Activated CD4-positive, alpha-beta T cell treated with anti-CD3 and anti-CD28 coated beads for 36 hours (primary cell): ENCODE measurements at regions not wholly inside any gene's neighbourhood (a gene's known extent, or its start where the extent isn't known, plus 50 kb on each side); places are given as distances from the start of the nearest gene placed in this dataset.

Experiments used
- ATAC-seq: fragments of 200-7000 bp; cut with Tn5 transposase; one replicate; pipeline ENCODE4 v1.10.0; 2021; ENCODE audit warnings: mild to moderate bottlenecking, moderate library complexity
- CTCF ChIA-PET: fragments of 350-600 bp; sonication (Branson Sonifier 250); formaldehyde crosslinking; loops from one replicate; lab custom pipeline; 2021; ENCODE audit warnings: antibody characterized with exemption; lab: Charles Lee
- POLR2A ChIA-PET: fragments of 350-600 bp; sonication (Branson Sonifier 250); formaldehyde crosslinking; loops from one replicate; lab custom pipeline; 2021; ENCODE audit warnings: antibody characterized with exemption, inconsistent platforms; lab: Charles Lee
- DNase-seq: peaks from one replicate; pipeline ENCODE4 v3.0.0-alpha.2; 2020
- H3K27ac Mint-ChIP-seq: one replicate; pipeline ENCODE4 v1.8.0; 2021; ENCODE audit warnings: mixed read lengths
- H3K27me3 Mint-ChIP-seq: one replicate; pipeline ENCODE4 v1.8.0; 2021; ENCODE audit warnings: mixed read lengths
- H3K36me3 Mint-ChIP-seq: one replicate; pipeline ENCODE4 v1.8.0; 2021; ENCODE audit warnings: low read depth, mixed read lengths
- H3K4me1 Mint-ChIP-seq: one replicate; pipeline ENCODE4 v1.8.0; 2021; ENCODE audit warnings: mixed read lengths
- H3K4me3 Mint-ChIP-seq: one replicate; pipeline ENCODE4 v1.8.0; 2021; ENCODE audit warnings: mild to moderate bottlenecking, moderate library complexity, mixed read lengths
- H3K9me3 Mint-ChIP-seq: one replicate; pipeline ENCODE4 v1.8.0; 2021; ENCODE audit warnings: low read depth, mixed read lengths
- intact Hi-C, 2 experiments: fragments of 100-400 bp; cut with DNase I in 1 of 2; cut with micrococcal nuclease in 1 of 2; formaldehyde crosslinking; loops; one replicate each; pipeline versions ENCODE4 v1.14.2 to v1.15.1; 2022 to 2024; cut with DNase I, micrococcal nuclease

- intact Hi-C loops, result no loop called here
- Mint-ChIP-seq H3K4me3 (no peak overlapping the region), H3K36me3 (no peaks in the 10 kb centered on the region), H3K27ac (no peak overlapping the region), H3K9me3 (no peaks in the 10 kb centered on the region), H3K4me1 (no peaks in the 10 kb centered on the region), H3K27me3 (no peaks in the 10 kb centered on the region)
- ATAC-seq (no peak), DNase-seq (no peak)
- ChIA-PET CTCF (no interaction called here), POLR2A (no interaction called here)
Measured at GRCh38 chr2:129129087-129129486, 810.4 kb upstream of the HS6ST1 start.

GRCh38 chr2:129133692-129134641 lies 815.3 kb upstream of the HS6ST1 start:
- POLR2A ChIA-PET, result no interaction called here
- H3K36me3 Mint-ChIP-seq, result no peaks in the 10 kb centered on the region
- ATAC-seq, result no peak
- no peaks in the 10 kb centered on the region for H3K9me3 Mint-ChIP-seq
- no peak for DNase-seq
- intact Hi-C loops, result no loop called here
- no peak overlapping the region for H3K27ac Mint-ChIP-seq
- no peaks in the 10 kb centered on the region for H3K4me1 Mint-ChIP-seq
- H3K4me3 Mint-ChIP-seq, result no peak overlapping the region
- no peaks in the 10 kb centered on the region for H3K27me3 Mint-ChIP-seq
- CTCF ChIA-PET, result no interaction called here

GRCh38 chr2:129135017-129135416 lies 816.3 kb upstream of the HS6ST1 start:
- ATAC-seq, result no peak
- H3K4me1 Mint-ChIP-seq, result no peaks in the 10 kb centered on the region
- ChIA-PET POLR2A (no interaction called here), CTCF (no interaction called here)
- no peaks in the 10 kb centered on the region for H3K27me3 Mint-ChIP-seq
- H3K4me3 Mint-ChIP-seq, result no peak overlapping the region
- no peak overlapping the region for H3K27ac Mint-ChIP-seq
- intact Hi-C loops, result no loop called here
- DNase-seq, result no peak
- no peaks in the 10 kb centered on the region for H3K9me3 Mint-ChIP-seq
- no peaks in the 10 kb centered on the region for H3K36me3 Mint-ChIP-seq

GRCh38 chr2:129139380-129139779 lies 820.7 kb upstream of the HS6ST1 start:
- Mint-ChIP-seq H3K27me3 (no peaks in the 10 kb centered on the region), H3K9me3 (no peaks in the 10 kb centered on the region), H3K36me3 (no peaks in the 10 kb centered on the region), H3K4me3 (no peak overlapping the region), H3K4me1 (no peaks in the 10 kb centered on the region), H3K27ac (no peak overlapping the region)
- ATAC-seq (no peak), DNase-seq (no peak)
- ChIA-PET CTCF (no interaction called here), POLR2A (no interaction called here)
- intact Hi-C loops, result no loop called here

- H3K4me3 Mint-ChIP-seq, result no peak overlapping the region
Measured at GRCh38 chr2:129142465-129142864, 823.8 kb upstream of the HS6ST1 start.

GRCh38 chr2:129144082-129144791 lies 825.6 kb upstream of the HS6ST1 start:
- CTCF ChIA-PET, result no interaction called here
- POLR2A ChIA-PET, result no interaction called here
- no peaks in the 10 kb centered on the region for H3K9me3 Mint-ChIP-seq
- ATAC-seq (no peak), DNase-seq (no peak)
- intact Hi-C loops, result no loop called here
- no peak overlapping the region for H3K4me3 Mint-ChIP-seq
- H3K27ac Mint-ChIP-seq, result no peak overlapping the region
- no peaks in the 10 kb centered on the region for H3K27me3 Mint-ChIP-seq
- H3K4me1 Mint-ChIP-seq, result no peaks in the 10 kb centered on the region
- H3K36me3 Mint-ChIP-seq, result no peaks in the 10 kb centered on the region

More at GRCh38 chr2:129142465-129142864, 823.8 kb upstream of the HS6ST1 start:
- H3K27ac Mint-ChIP-seq, result no peak overlapping the region
- DNase-seq (no peak), ATAC-seq (no peak)
- ChIA-PET CTCF (no interaction called here), POLR2A (no interaction called here)
- H3K27me3 Mint-ChIP-seq, result no peaks in the 10 kb centered on the region
- H3K36me3 Mint-ChIP-seq, result no peaks in the 10 kb centered on the region
- no peaks in the 10 kb centered on the region for H3K4me1 Mint-ChIP-seq
- H3K9me3 Mint-ChIP-seq, result no peaks in the 10 kb centered on the region
- intact Hi-C loops, result no loop called here

- DNase-seq, result no peak
- no peak for ATAC-seq
- intact Hi-C loops, result no loop called here
- no peak overlapping the region for H3K27ac Mint-ChIP-seq
- H3K4me3 Mint-ChIP-seq, result no peak overlapping the region
- peaks cover 3% of the 10 kb centered on the region for H3K9me3 Mint-ChIP-seq
- H3K4me1 Mint-ChIP-seq, result no peaks in the 10 kb centered on the region
- ChIA-PET POLR2A (no interaction called here), CTCF (no interaction called here)
- no peaks in the 10 kb centered on the region for H3K36me3 Mint-ChIP-seq
- H3K27me3 Mint-ChIP-seq, result no peaks in the 10 kb centered on the region
Measured at GRCh38 chr2:129152514-129152913, 827.0 kb upstream of the RAB6C start.

- Mint-ChIP-seq H3K4me3 (no peak overlapping the region), H3K27ac (no peak overlapping the region), H3K9me3 (no peaks in the 10 kb centered on the region), H3K27me3 (no peaks in the 10 kb centered on the region), H3K4me1 (no peaks in the 10 kb centered on the region), H3K36me3 (no peaks in the 10 kb centered on the region)
- POLR2A ChIA-PET, result interaction anchor here (0.5 kb wide), 1 partner anchor 576 kb away, joined by 4 read pairs; no protein-coding TSS in a partner anchor
- intact Hi-C loops, result no loop called here
- ATAC-seq (no peak), DNase-seq (no peak)
- CTCF ChIA-PET, result no interaction called here
Measured at GRCh38 chr2:129160879-129161278, 818.6 kb upstream of the RAB6C start.

- intact Hi-C loops, result no loop called here
- H3K36me3 Mint-ChIP-seq, result no peaks in the 10 kb centered on the region
- ChIA-PET CTCF (interaction anchor here (0.6 kb wide), 1 partner anchor 627 kb away, joined by 3 read pairs; no protein-coding TSS in a partner anchor), POLR2A (no interaction called here)
- no peaks in the 10 kb centered on the region for H3K9me3 Mint-ChIP-seq
- H3K27me3 Mint-ChIP-seq, result no peaks in the 10 kb centered on the region
- H3K27ac Mint-ChIP-seq, result no peak overlapping the region
- ATAC-seq (no peak), DNase-seq (no peak)
- H3K4me3 Mint-ChIP-seq, result no peak overlapping the region
- H3K4me1 Mint-ChIP-seq, result no peaks in the 10 kb centered on the region
Measured at GRCh38 chr2:129164220-129164949, 815.1 kb upstream of the RAB6C start.

GRCh38 chr2:129165006-129165405 lies 814.5 kb upstream of the RAB6C start:
- Mint-ChIP-seq H3K4me1 (no peaks in the 10 kb centered on the region), H3K27me3 (no peaks in the 10 kb centered on the region), H3K4me3 (no peak overlapping the region), H3K36me3 (no peaks in the 10 kb centered on the region), H3K27ac (no peak overlapping the region), H3K9me3 (no peaks in the 10 kb centered on the region)
- CTCF ChIA-PET, result no interaction called here
- intact Hi-C loops, result no loop called here
- POLR2A ChIA-PET, result no interaction called here
- ATAC-seq (no peak), DNase-seq (no peak)

GRCh38 chr2:129167456-129167855 lies 812.0 kb upstream of the RAB6C start:
- H3K36me3 Mint-ChIP-seq, result no peaks in the 10 kb centered on the region
- no peaks in the 10 kb centered on the region for H3K4me1 Mint-ChIP-seq
- CTCF ChIA-PET, result no interaction called here
- no peak overlapping the region for H3K27ac Mint-ChIP-seq
- no peak for DNase-seq
- ATAC-seq, result no peak
- H3K27me3 Mint-ChIP-seq, result no peaks in the 10 kb centered on the region
- intact Hi-C loops, result no loop called here
- H3K4me3 Mint-ChIP-seq, result no peak overlapping the region
- no peaks in the 10 kb centered on the region for H3K9me3 Mint-ChIP-seq
- POLR2A ChIA-PET, result no interaction called here
